ENCODE measurements at regions not wholly inside any gene's neighbourhood (a gene's known extent, or its start where the extent isn't known, plus 50 kb on each side); places are given as distances from the start of the nearest gene placed in this dataset.

DNA sequence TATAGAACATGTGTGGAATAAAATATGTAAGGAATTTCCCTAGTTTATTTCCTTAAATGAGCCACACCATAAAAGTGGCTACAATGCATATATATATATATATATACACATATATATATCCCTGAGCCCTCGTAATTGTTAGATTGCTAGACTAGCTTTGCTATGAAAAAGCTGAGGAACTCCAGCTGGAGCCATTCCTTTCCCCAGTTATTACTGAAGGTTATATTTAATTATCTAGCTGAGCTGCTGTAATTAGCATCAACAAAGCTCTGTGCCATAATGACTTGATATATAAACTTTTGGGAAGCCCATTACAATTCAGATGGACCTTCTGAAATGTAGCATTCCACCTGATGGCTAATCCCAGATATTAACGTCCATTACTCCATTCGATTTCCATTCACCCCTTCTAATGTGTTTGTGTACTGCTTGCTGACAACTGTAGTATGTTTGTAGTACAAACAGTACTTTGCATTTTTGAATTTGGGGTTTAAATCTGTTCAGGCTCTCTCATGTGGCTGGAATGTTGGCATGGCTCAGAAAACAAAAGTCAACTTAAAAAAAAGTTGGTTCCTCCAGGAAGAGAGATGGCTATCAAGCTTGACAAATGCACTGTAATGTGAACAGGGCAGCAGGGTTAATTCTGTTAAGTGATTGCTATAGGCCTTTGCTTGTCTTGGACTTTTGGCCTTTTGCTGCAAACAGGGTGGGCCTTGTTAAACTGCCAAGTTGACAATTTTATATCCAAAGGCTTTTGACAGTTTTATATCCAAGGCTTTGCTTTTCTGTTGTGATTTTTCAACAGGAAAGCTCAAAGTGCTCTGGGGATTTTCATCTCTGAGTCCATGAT lies 170.0 kb downstream of the LTN1 start:
- TF ChIP-seq CREB1 (IDR thresholded peaks at IDR 0.05) (no peak), CREB1 (CRISPR knock-in tag; IDR thresholded peaks at IDR 0.05) (no peak), RBBP5 (IDR thresholded peaks at IDR 0.05; ENCODE audit: borderline replicate concordance, insufficient read depth, low read length, poor library complexity, severe bottlenecking) (no peak), JUND (IDR thresholded peaks at IDR 0.05; ENCODE audit: borderline replicate concordance, low read depth, low read length) (no peak), JUND (tag; IDR thresholded peaks at IDR 0.05; ENCODE audit: borderline replicate concordance, low read depth, low read length) (no peak), MAFK (IDR thresholded peaks at IDR 0.05; ENCODE audit: low read length) (no peak), ZKSCAN8 (CRISPR knock-in tag; IDR thresholded peaks at IDR 0.05) (no peak), ZNF780A (CRISPR knock-in tag; IDR thresholded peaks at IDR 0.05) (no peak), TAF7 (tag; IDR thresholded peaks at IDR 0.05) (no peak), CAMTA2 (CRISPR knock-in tag; conservative IDR thresholded peaks at IDR 0.05) (no peak), EGR1 (conservative IDR thresholded peaks at IDR 0.05) (no peak), BACH1 (tag; IDR thresholded peaks at IDR 0.05) (no peak)
- TF ChIP-seq, protein P1, sequence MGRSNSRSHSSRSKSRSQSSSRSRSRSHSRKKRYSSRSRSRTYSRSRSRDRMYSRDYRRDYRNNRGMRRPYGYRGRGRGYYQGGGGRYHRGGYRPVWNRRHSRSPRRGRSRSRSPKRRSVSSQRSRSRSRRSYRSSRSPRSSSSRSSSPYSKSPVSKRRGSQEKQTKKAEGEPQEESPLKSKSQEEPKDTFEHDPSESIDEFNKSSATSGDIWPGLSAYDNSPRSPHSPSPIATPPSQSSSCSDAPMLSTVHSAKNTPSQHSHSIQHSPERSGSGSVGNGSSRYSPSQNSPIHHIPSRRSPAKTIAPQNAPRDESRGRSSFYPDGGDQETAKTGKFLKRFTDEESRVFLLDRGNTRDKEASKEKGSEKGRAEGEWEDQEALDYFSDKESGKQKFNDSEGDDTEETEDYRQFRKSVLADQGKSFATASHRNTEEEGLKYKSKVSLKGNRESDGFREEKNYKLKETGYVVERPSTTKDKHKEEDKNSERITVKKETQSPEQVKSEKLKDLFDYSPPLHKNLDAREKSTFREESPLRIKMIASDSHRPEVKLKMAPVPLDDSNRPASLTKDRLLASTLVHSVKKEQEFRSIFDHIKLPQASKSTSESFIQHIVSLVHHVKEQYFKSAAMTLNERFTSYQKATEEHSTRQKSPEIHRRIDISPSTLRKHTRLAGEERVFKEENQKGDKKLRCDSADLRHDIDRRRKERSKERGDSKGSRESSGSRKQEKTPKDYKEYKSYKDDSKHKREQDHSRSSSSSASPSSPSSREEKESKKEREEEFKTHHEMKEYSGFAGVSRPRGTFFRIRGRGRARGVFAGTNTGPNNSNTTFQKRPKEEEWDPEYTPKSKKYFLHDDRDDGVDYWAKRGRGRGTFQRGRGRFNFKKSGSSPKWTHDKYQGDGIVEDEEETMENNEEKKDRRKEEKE (IDR thresholded peaks at IDR 0.05; ENCODE audit: borderline replicate concordance in 1 of 2, control insufficient read depth in 1 of 2, low read depth in 2 of 2, low read length in 1 of 2) = no peak
- TF ChIP-seq, protein P2, sequence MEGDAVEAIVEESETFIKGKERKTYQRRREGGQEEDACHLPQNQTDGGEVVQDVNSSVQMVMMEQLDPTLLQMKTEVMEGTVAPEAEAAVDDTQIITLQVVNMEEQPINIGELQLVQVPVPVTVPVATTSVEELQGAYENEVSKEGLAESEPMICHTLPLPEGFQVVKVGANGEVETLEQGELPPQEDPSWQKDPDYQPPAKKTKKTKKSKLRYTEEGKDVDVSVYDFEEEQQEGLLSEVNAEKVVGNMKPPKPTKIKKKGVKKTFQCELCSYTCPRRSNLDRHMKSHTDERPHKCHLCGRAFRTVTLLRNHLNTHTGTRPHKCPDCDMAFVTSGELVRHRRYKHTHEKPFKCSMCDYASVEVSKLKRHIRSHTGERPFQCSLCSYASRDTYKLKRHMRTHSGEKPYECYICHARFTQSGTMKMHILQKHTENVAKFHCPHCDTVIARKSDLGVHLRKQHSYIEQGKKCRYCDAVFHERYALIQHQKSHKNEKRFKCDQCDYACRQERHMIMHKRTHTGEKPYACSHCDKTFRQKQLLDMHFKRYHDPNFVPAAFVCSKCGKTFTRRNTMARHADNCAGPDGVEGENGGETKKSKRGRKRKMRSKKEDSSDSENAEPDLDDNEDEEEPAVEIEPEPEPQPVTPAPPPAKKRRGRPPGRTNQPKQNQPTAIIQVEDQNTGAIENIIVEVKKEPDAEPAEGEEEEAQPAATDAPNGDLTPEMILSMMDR (IDR thresholded peaks at IDR 0.05 in 2 of 3, conservative IDR thresholded peaks at IDR 0.05 in 1 of 3; ENCODE audit: insufficient read depth in 2 of 3, low read depth in 1 of 3, low read length in 3 of 3) = no peak
- TF ChIP-seq, protein P3, sequence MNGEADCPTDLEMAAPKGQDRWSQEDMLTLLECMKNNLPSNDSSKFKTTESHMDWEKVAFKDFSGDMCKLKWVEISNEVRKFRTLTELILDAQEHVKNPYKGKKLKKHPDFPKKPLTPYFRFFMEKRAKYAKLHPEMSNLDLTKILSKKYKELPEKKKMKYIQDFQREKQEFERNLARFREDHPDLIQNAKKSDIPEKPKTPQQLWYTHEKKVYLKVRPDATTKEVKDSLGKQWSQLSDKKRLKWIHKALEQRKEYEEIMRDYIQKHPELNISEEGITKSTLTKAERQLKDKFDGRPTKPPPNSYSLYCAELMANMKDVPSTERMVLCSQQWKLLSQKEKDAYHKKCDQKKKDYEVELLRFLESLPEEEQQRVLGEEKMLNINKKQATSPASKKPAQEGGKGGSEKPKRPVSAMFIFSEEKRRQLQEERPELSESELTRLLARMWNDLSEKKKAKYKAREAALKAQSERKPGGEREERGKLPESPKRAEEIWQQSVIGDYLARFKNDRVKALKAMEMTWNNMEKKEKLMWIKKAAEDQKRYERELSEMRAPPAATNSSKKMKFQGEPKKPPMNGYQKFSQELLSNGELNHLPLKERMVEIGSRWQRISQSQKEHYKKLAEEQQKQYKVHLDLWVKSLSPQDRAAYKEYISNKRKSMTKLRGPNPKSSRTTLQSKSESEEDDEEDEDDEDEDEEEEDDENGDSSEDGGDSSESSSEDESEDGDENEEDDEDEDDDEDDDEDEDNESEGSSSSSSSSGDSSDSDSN (IDR thresholded peaks at IDR 0.05; ENCODE audit: borderline replicate concordance in 1 of 2, low read depth in 2 of 2, low read length in 2 of 2) = no peak
